ENCODE measurements at regions not wholly inside any gene's neighbourhood (a gene's known extent, or its start where the extent isn't known, plus 50 kb on each side); places are given as distances from the start of the nearest gene placed in this dataset.

GRCh38 chrX:125439194-125439849, 119.7 kb downstream of the TEX13C start:
- no peaks in the 10 kb centered on the region for H3F3A ChIP-seq (ENCODE audit: insufficient read depth, low read length)
- H3K9me2 ChIP-seq (ENCODE audit: low read depth, low read length) = no peaks in the 10 kb centered on the region
- H2AFZ ChIP-seq (ENCODE audit: low read length) = no peak overlapping the region
- H3K9ac ChIP-seq (ENCODE audit: low read length) = no peak overlapping the region
- H3K4me1 ChIP-seq (ENCODE audit: insufficient read depth, low read length, severe bottlenecking) = no peaks in the 10 kb centered on the region
- H3K79me2 ChIP-seq (ENCODE audit: insufficient read depth, low read length) = no peaks in the 10 kb centered on the region
- no peak for TF ChIP-seq EZH2 (IDR thresholded peaks at IDR 0.05; ENCODE audit: borderline replicate concordance, low read length)
- no peak for TF ChIP-seq CTCF (IDR thresholded peaks at IDR 0.05; ENCODE audit: low read length)
- H3K27ac ChIP-seq (ENCODE audit: low read depth, low read length, poor library complexity, severe bottlenecking) = no peak overlapping the region
- no peaks in the 10 kb centered on the region for H4K20me1 ChIP-seq (ENCODE audit: insufficient read depth, low read length)
- no peak overlapping the region for H3K4me3 ChIP-seq (ENCODE audit: low read depth, low read length, poor library complexity, severe bottlenecking)
- no peak overlapping the region for H3K4me2 ChIP-seq (ENCODE audit: low read length)
- no peaks in the 10 kb centered on the region for H3K27me3 ChIP-seq (ENCODE audit: insufficient read depth, low read length)
- no peaks in the 10 kb centered on the region for H3K36me3 ChIP-seq (ENCODE audit: insufficient read depth, low read length)
- no peaks in the 10 kb centered on the region for H3K9me3 ChIP-seq (ENCODE audit: low read length)

DNA sequence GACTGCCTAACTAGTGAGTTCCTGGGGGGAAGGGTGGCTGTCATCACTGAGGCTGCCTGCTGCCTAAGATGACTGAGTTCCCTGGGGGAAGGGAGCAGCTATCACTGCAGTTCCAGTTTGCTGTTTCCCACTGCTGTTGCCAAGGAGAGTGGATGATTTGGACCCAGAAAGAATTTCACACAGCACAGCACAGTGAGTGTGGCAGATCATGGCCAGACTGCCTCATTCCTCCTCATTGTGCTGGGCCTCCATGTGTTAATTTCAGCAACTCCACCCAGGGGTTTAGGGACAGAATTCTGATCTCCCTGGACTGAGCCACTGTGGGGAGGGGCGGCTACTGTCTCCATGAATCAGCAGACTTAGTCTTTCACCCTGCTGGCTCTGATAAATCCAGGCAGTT, 125.0 kb downstream of the TEX13C start:
- H3F3A ChIP-seq (ENCODE audit: insufficient read depth, low read length) = no peaks in the 10 kb centered on the region
- H3K9ac ChIP-seq (ENCODE audit: low read length) = no peak overlapping the region
- H3K4me3 ChIP-seq (ENCODE audit: low read depth, low read length, poor library complexity, severe bottlenecking) = no peak overlapping the region
- no peaks in the 10 kb centered on the region for H3K4me1 ChIP-seq (ENCODE audit: insufficient read depth, low read length, severe bottlenecking)
- H3K4me2 ChIP-seq (ENCODE audit: low read length) = no peak overlapping the region
- no peak overlapping the region for H2AFZ ChIP-seq (ENCODE audit: low read length)
- H3K9me2 ChIP-seq (ENCODE audit: low read depth, low read length) = no peaks in the 10 kb centered on the region
- H3K79me2 ChIP-seq (ENCODE audit: insufficient read depth, low read length) = no peaks in the 10 kb centered on the region
- no peaks in the 10 kb centered on the region for H3K9me3 ChIP-seq (ENCODE audit: low read length)
- TF ChIP-seq CTCF (IDR thresholded peaks at IDR 0.05; ENCODE audit: low read length) (no peak), EZH2 (IDR thresholded peaks at IDR 0.05; ENCODE audit: borderline replicate concordance, low read length) (no peak)
- no peaks in the 10 kb centered on the region for H4K20me1 ChIP-seq (ENCODE audit: insufficient read depth, low read length)
- H3K27me3 ChIP-seq (ENCODE audit: insufficient read depth, low read length) = no peaks in the 10 kb centered on the region
- no peak overlapping the region for H3K27ac ChIP-seq (ENCODE audit: low read depth, low read length, poor library complexity, severe bottlenecking)
- H3K36me3 ChIP-seq (ENCODE audit: insufficient read depth, low read length) = no peaks in the 10 kb centered on the region

DNA sequence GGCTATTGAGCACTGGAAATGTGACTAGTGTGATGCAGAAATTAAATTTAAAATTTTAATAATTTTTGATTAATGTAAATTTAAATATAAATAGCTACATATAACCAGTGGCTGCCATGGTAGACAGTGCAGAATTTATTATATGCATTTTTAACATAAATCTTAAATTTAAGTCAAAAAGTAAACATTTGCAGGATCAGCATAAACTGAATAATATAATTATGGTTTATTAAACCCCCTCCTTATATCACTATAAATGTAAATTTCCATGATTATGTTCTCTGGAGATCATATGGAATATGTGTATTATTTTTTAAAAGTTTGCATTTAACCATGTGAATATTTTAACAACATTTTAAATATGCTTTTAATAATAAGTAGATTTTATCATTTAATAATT, 155.8 kb downstream of the TEX13C start:
- Histone ChIP-seq H2AFZ (ENCODE audit: low read length) (no peak overlapping the region), H3K4me2 (ENCODE audit: low read length) (no peak overlapping the region), H4K20me1 (ENCODE audit: insufficient read depth, low read length) (no peaks in the 10 kb centered on the region), H3F3A (ENCODE audit: insufficient read depth, low read length) (no peaks in the 10 kb centered on the region), H3K36me3 (ENCODE audit: insufficient read depth, low read length) (no peaks in the 10 kb centered on the region), H3K4me3 (ENCODE audit: low read depth, low read length, poor library complexity, severe bottlenecking) (no peak overlapping the region), H3K27ac (ENCODE audit: low read depth, low read length, poor library complexity, severe bottlenecking) (no peak overlapping the region), H3K27me3 (ENCODE audit: insufficient read depth, low read length) (no peaks in the 10 kb centered on the region), H3K79me2 (ENCODE audit: insufficient read depth, low read length) (no peaks in the 10 kb centered on the region), H3K9ac (ENCODE audit: low read length) (no peak overlapping the region), H3K9me2 (ENCODE audit: low read depth, low read length) (no peaks in the 10 kb centered on the region), H3K4me1 (ENCODE audit: insufficient read depth, low read length, severe bottlenecking) (no peaks in the 10 kb centered on the region), H3K9me3 (ENCODE audit: low read length) (no peaks in the 10 kb centered on the region)
- TF ChIP-seq EZH2 (IDR thresholded peaks at IDR 0.05; ENCODE audit: borderline replicate concordance, low read length) = no peak
- no peak for TF ChIP-seq CTCF (IDR thresholded peaks at IDR 0.05; ENCODE audit: low read length)
